Stimulated activated CD4-positive, alpha-beta T cell treated with anti-CD3 and anti-CD28 coated beads, Interleukin-4, amount 100 ng/mL, for 4 hours (primary cell): ENCODE measurements at regions not wholly inside any gene's neighbourhood (a gene's known extent, or its start where the extent isn't known, plus 50 kb on each side); places are given as distances from the start of the nearest gene placed in this dataset.
"Not testable (repeated sequence)": the region's sequence is repeated elsewhere in the genome, so short reads cannot be mapped to it uniquely, and the experiment has no call there.

Source experiments
- DNase-seq, 2 experiments: peaks; one replicate each; pipeline ENCODE4 v3.0.0-alpha.2; 2020

- no peak for DNase-seq
Observed at GRCh38 chr9:71268871-71269635, 147.6 kb upstream of the TRPM3 start.

- DNase-seq, result no peak
Observed at GRCh38 chr9:71263451-71263850, 142.0 kb upstream of the TRPM3 start.

DNA sequence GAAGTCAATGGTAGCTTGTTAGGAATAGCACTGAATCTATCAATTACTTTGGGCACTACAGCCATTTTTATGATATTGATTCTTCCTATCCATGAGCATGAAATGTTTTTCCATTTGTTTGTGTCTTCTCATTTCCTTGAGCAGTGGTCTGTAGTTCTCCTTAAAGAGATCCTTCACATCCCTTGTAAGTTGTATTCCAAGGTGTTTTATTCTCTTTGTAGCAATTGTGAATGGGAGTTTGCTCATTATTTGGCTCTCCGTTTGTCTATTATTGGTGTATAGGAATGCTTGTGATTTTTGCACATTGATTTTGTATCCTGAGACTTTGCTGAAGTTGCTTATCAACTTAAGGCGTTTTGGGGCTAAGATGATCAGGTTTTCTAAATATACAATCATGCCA is 139.0 kb upstream of the TRPM3 start:
- not testable (repeated sequence) for DNase-seq

GRCh38 chr9:71254592-71255277 is 133.3 kb upstream of the TRPM3 start:
- no peak for DNase-seq

GRCh38 chr9:71253011-71253410 is 131.6 kb upstream of the TRPM3 start:
- DNase-seq, result no peak

- no peak for DNase-seq
Observed at GRCh38 chr9:71250581-71250980, 129.2 kb upstream of the TRPM3 start.

DNA sequence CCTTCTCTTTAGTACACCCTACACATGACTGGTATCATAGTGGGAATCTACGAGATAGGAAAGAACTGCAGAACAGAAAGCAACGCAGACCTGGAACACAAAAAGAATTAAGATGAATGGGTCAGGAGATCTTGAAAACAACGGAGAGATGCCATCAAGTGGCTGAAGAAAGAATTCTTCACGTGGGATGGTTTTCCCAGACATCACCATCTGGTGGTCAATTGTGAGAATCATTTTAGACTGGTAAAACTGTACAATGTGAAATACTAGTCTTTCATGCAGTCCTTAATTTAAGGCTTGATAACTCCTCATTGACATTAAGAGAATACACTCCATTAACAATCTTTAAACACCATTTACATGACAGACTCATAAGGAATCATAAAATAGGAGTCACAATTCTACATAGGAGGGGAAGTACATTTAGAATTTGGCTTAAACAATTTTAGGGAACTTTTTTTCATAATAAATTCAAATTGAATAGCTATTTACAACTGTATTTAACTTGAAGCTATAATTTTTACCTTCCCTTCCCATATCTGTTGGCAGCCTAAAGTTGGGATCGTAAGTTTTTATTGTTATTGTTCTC is 128.4 kb upstream of the TRPM3 start:
- no peak for DNase-seq

DNA sequence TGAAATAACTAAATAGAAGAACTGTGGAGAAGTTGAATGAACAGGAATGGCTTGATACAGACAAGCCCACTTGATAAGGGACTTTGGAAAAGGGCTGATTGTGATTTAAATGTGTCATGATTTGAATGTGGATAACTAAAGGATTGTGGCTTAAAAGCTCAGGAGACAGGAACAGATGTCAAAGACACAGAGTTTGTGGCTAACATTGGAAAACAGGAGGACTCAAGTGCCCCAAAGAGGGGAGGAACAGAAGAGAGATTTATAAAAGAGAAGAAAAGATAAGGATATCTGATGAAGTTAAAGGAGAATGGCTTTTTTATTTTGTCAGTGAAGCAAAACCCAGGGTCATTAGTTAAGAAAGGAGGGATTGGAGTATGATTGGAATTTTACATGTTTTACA is 124.2 kb upstream of the TRPM3 start:
- no peak for DNase-seq

DNA sequence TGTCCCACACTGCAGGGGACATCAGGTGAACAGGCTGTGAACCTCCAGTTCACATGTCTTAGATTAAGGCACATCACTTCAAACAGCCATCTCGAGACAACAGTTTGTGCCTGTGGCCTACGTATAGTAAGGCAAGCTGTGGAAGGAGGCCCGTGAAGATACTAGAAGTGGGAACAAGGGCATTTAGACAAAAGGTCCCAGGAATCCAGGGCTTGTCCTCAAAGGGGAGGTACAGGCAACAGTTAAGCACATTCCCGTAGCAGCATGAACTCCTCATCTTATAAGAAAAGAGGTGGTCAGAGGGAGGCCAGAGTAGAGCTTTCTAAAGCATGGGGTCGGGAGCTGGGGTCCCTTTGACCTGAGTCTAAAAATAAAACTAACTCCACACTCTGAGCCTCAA is 122.5 kb upstream of the TRPM3 start:
- no peak for DNase-seq

DNA sequence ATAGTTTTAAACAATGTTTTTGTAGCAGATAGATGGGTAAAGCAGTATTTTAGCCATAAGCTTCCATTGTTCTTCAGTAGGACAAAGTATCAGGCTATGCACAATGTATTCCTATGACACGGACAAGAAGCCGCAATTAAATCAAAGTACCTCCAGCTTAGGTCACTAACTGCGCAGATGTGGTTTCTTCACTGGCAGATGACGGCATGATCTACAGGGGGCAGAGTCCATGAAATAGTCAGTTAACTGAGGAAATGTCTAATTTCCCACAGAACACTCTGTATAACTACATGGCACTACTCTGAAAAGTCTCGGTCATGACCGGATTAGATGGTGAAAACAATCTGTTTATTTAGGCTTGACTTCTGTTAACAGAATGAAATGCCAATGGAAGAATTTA is 120.7 kb upstream of the TRPM3 start:
- no peak for DNase-seq

DNA sequence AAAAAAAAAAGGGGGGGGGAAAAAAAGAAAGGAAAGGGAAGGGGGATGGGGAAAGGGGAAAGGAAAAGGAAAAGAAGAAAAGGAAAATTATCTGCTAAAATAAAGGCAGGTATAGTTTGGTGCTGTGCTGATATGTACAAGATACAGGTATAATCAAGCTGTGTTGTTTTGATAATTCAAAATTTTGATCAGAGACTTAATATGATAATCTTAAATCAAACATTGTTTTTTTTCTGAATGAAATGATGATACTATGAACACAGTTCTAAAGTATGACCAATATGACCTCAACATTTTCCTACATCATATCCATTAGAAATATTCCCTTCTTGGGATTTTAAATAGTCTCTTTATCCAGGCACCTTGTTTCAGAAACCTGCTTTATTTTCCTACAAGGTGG is 115.6 kb upstream of the TRPM3 start:
- no peak for DNase-seq

GRCh38 chr9:71233646-71234045 is 112.2 kb upstream of the TRPM3 start:
- no peak for DNase-seq

DNA sequence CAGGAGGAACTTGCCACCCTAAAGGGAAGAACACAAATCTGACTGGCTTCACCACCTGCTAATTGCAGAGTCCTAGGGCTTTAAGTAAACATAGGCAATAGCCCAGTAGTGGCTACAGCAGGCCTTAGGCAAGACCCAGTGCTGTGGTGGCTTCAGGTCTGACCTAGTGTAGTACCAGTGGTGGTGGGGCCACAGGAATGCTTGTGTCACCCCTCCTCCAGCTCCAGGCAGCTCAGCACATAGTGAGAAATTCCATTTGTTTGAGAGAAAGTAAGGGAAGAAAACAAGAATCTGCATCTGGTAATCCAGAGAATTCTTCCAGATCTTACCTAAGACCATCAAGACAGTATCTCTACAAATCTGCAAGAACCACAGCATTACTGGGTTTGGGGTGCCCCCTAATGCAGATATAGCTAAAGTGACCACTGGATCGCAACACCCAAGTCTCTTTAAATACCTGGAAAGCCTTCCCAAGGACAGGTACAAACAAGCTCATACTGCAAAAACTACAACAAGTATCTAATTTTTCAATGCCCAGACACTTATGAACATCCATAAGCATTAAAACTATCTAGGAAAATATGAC is 102.6 kb upstream of the TRPM3 start:
- DNase-seq, result no peak

GRCh38 chr9:71218774-71219173 is 97.4 kb upstream of the TRPM3 start:
- no peak for DNase-seq

DNA sequence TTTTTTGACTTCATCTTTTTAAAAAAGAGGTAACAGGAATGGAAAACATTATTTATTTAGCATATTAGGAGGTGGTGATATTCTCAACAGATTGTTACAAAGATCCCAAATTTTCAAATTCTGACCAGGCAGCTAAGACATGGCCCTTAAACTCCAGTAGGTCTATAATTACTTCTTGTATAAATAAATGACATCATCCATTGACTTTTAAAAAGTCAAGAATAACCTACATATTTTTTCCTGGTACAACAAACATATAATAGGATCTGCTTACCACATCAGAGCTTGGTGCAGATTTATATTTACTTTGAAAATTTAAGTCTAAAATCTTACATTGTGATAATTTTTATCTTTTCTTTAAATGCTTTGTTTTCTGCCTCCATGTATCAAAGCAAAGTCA is 92.2 kb upstream of the TRPM3 start:
- no peak for DNase-seq

DNA sequence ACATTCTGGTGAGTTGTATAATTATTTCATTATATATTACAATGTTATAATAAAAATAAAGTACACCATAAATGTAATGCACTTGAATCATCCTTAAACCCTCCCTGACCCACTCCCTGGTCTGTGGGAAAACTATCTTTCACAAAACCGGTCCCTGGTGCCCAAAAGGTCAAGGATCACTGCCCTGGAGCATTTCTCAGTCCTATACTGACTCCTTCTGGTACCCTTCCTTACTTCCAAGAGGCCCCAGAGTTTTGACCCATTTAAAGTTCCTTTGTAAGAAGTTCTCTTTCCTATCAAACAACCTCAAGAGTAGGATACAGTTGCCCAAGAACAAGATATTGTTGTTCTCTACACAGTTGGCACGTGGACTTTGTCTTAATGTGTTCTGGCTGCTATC is 88.9 kb upstream of the TRPM3 start:
- DNase-seq, result no peak

DNA sequence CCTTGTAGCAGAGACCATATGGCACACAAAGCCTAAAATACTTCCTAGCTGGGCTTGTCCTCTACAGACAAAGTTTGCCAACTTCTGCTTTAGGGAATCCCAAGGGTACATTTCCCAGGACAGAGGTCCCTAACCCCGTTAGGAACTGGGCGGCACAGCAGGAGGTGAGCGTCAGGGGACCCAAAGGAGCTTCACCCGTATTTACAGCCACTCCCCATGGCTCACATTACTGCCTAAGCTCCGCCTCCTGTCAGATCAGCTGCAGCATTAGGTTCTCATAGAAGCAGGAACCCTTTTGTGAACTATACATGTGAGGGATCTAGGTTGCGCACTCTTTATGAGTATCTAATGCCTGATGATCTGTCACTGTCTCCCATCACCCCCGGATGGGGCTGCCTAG is 88.5 kb upstream of the TRPM3 start:
- no peak for DNase-seq

DNA sequence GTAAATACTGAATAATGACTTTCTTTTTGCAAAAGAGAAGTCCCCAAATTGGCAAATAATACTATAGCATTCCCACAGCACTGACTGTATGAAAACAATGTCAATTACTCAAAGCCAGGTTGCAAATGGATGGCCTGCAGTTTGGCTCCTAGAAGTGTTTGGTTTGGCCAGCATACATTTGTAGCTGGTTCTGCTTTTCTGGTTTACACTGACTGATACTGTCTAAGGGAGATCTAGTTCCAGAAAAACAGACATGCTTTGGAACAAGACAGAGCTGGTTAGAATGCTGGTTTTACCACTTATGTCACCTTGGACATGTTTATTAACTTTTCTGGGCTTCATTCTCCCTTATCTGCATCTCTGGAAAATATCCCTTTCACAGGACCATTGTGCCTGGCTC is 81.5 kb upstream of the TRPM3 start:
- no peak for DNase-seq

DNA sequence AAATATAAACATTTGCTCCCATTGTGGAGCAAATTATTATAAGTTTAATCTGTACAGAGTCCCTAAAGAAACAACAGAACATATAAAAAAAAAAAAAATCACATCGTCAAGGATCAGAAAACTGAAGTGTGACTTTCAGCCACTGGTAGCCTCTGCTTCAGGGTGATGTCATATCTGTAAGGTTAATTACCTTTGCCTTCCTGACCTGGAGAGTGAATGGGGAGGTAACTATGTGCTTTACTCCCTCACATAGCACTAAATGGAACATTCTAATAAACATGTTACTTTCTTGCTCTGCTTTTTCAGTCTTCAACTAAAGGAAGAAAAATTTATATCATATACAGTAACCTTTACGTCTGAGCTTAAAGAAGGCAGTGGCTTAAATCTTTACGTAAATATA is 70.3 kb upstream of the TRPM3 start:
- DNase-seq, result no peak

DNA sequence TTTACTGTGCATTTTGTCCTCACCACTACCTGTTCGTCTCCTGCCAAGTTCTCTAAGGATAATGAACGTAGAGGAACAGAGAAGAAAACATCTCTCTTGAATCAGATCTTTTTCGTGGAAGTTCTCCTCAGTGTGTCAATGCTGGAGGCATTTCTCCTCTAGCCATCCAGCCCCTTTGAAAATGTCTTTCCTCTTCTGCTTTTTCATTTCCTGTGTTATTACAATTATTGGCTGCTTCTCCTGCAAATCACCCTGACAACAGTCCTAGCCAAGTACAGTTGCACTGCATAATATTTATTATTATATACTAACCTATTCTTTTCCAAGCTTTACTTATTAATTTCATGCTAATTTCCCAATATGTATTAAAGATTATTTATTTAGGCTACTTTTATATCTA is 61.8 kb upstream of the TRPM3 start:
- DNase-seq, result no peak

GRCh38 chr9:71179183-71179582 is 57.8 kb upstream of the TRPM3 start:
- no peak for DNase-seq

DNA sequence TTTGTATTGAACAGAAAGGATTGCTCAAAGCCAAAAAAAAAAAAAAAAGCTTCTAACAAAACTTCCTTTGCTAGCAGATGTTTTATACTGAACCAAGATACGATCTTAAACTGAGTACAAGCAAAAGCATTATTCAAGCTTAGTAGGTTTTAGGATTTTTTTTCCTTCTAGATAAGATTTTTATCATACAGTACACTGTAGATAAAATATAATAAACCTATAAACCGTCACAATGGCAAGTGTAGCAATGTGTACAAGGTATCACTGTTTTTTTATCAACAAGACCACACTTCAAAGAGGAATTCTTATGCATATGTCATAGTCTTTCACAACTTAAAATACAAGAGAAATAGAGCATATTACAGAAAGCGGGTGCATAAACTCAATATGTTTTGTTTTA is 56.5 kb upstream of the TRPM3 start:
- DNase-seq, result no peak

DNA sequence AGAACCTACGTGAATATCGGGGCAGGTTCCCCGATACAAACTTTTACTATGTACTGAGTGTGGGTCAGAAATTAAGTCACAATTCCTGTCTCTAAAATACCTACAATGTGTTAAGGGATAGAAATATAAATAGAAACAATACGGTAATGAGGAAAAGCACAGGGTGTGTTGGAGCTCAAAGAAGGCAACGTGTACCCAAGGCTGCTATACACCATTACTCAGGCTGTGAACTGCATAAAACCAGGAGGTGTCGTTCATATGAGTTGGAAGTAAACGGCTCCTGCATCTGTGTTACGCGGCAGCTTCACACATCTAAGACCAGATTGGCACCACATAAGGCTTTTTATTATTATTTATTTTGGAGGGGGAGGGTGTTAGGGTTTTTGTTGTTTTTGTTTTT is 50.1 kb upstream of the TRPM3 start:
- no peak for DNase-seq
